GM21717 (cell line): ENCODE measurements at regions not wholly inside any gene's neighbourhood (a gene's known extent, or its start where the extent isn't known, plus 50 kb on each side); places are given as distances from the start of the nearest gene placed in this dataset.

ENCODE experiments used
- ATAC-seq: cut with Tn5 transposase; IDR thresholded peaks from one replicate; pipeline ENCODE4 v1.9.1; 2021; ENCODE audit warnings: mild to moderate bottlenecking, moderate library complexity; ENCODE audit not compliant: unreplicated experiment

GRCh38 chrX:10893976-10894375 lies 217.2 kb upstream of the HCCS start:
- no peak for ATAC-seq

GRCh38 chrX:10897768-10898167 lies 213.4 kb upstream of the HCCS start:
- ATAC-seq, result no peak

- ATAC-seq, result no peak
Measured at GRCh38 chrX:10900585-10901289, 210.4 kb upstream of the HCCS start.

GRCh38 chrX:10901290-10901633 lies 209.9 kb upstream of the HCCS start:
- no peak for ATAC-seq

GRCh38 chrX:10902001-10902400 lies 209.1 kb upstream of the HCCS start:
- ATAC-seq, result no peak

- no peak for ATAC-seq
Measured at GRCh38 chrX:10903523-10903922, 207.6 kb upstream of the HCCS start.

DNA sequence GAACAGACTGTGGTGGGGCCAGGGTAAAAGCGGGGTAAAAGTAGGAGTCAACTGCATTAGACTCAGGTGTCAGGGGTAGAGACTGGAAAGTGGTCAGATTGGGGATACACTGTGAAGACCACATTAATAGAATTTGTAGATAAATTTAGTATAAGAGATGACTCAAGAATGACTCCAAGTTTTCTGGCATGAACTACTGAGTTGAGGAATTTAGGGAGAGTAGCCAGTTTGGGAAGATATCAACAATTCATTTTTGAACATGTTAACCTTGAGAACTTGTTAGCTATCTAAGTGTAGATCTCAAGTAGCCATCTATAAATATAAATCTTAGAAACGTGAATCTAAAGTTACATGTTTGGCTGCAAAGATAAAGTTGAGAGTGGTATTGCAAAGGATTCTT lies 206.9 kb upstream of the HCCS start:
- no peak for ATAC-seq

- ATAC-seq, result no peak
Measured at GRCh38 chrX:10906866-10907265, 204.3 kb upstream of the HCCS start.

- no peak for ATAC-seq
Measured at GRCh38 chrX:10922159-10922558, 189.0 kb upstream of the HCCS start.

GRCh38 chrX:10922835-10923234 lies 188.3 kb upstream of the HCCS start:
- no peak for ATAC-seq

GRCh38 chrX:10923466-10923865 lies 187.7 kb upstream of the HCCS start:
- ATAC-seq, result no peak

GRCh38 chrX:10926404-10926803 lies 184.7 kb upstream of the HCCS start:
- ATAC-seq, result no peak

GRCh38 chrX:10926891-10927290 lies 184.2 kb upstream of the HCCS start:
- ATAC-seq, result no peak

GRCh38 chrX:10929747-10930146 lies 181.4 kb upstream of the HCCS start:
- ATAC-seq, result no peak

DNA sequence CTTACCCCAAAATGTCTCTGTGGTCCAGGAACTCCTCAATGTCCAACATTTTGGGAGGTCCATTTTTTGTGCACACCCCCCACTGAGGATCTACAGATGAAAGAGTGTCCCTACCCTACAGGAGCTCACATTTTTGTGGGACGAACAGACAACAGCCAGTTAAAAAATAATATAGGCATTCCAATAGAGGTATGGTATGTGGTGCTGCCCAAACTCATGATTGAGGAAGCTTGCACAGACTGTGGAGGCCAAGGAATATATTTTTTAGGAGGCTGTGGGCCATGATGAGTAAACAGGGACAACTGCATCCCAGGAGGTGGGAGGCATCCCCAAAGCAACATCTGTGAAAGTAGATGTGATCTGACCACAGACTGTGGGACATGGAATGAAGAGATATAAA lies 181.0 kb upstream of the HCCS start:
- no peak for ATAC-seq

DNA sequence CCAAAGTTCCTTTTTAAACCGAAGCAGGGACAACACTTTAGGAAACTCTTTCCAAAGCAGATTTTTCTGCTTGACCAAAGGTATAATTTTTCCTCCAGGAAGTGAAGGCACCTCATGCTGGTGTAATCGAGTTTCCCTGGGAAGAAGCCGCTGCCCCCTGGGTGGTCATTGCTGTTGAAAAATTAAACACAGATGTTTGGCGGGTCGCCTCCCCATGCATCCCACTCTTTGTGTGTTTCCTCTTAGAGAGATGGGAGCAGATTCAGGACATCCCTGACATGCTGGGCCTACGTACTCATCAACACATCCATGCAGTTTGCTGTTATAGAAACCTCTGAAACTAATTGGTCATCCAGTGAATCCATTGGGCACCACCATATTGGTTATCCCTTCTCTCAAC lies 179.2 kb upstream of the HCCS start:
- no peak for ATAC-seq

DNA sequence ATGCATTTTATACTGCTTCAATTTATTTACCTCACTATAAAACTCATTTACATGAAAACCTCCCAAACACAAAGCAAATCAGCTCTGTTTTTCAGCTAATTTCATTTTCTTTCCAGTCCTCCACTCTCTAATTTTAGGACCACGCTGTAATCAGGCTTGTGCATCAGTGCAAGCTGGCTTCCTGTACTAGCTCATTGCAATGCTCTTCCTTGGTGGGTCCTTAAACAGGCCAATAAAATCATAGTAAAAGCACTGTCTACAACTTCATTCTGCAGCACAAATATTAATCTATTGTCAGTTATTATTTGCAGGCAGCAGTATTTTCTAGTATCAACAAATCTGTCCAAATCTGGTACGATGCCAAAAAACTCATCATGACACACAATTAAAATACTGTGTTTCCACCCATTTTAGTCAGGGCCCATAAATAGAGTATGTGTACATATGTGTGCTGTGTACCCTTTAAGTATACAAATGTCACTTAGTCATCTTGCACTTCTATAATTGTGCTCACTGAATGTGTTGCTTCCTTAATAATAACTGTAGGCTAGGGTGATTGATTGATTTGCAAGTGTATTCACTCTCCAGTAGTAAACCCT lies 178.2 kb upstream of the HCCS start:
- no peak for ATAC-seq

- no peak for ATAC-seq
Measured at GRCh38 chrX:10935501-10935900, 175.6 kb upstream of the HCCS start.

GRCh38 chrX:10936976-10937375 lies 174.2 kb upstream of the HCCS start:
- no peak for ATAC-seq

GRCh38 chrX:10938365-10938923 lies 172.7 kb upstream of the HCCS start:
- ATAC-seq, result no peak

DNA sequence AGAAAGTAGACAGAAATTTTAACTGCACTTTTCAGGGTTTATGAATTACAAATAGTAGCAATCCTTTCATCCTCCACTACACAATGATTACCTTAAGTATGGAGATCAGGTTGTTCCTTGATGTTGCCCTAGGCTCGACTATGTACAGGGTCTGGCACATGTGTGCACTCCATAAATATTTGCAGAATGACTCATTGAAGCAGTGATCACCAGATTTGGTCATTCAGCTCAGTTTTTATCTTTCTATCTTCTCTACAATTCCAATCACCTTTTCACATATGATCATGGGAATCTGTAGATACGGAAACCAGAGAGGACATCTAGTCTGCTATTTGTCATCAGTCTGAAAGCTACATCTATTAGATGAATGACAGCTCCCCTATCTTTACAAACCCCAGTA lies 171.7 kb upstream of the HCCS start:
- ATAC-seq, result no peak

- ATAC-seq, result no peak
Measured at GRCh38 chrX:10944136-10944885, 166.8 kb upstream of the HCCS start.
